Activated CD4-positive, alpha-beta T cell treated with anti-CD3 and anti-CD28 coated beads, Interleukin-2, amount 10 ng/mL, durations not matched to agents 24 days and 14 days (primary cell): ENCODE measurements at regions not wholly inside any gene's neighbourhood (a gene's known extent, or its start where the extent isn't known, plus 50 kb on each side); places are given as distances from the start of the nearest gene placed in this dataset.
"Not testable (repeated sequence)": the region's sequence is repeated elsewhere in the genome, so short reads cannot be mapped to it uniquely, and the experiment has no call there.

Experiments used
- DNase-seq: peaks from one replicate; pipeline ENCODE4 v3.0.0; 2022
- H3K27ac Mint-ChIP-seq: one replicate; pipeline ENCODE4 v1.8.0; 2022; ENCODE audit warnings: mild to moderate bottlenecking, mixed read lengths
- H3K27me3 Mint-ChIP-seq: one replicate; pipeline ENCODE4 v1.8.0; 2022; ENCODE audit warnings: mixed read lengths
- H3K36me3 Mint-ChIP-seq: one replicate; pipeline ENCODE4 v1.8.0; 2022; ENCODE audit warnings: low read depth, mild to moderate bottlenecking, mixed read lengths
- H3K4me1 Mint-ChIP-seq: one replicate; pipeline ENCODE4 v1.8.0; 2021; ENCODE audit warnings: mixed read lengths
- H3K4me3 Mint-ChIP-seq: one replicate; pipeline ENCODE4 v1.8.0; 2022; ENCODE audit warnings: mild to moderate bottlenecking, moderate library complexity, mixed read lengths
- H3K9me3 Mint-ChIP-seq: one replicate; pipeline ENCODE4 v1.8.0; 2021; ENCODE audit warnings: mixed read lengths
- intact Hi-C: fragments of 100-400 bp; cut with micrococcal nuclease; formaldehyde crosslinking; loops from one replicate; pipeline ENCODE4 v1.15.1; 2023

DNA sequence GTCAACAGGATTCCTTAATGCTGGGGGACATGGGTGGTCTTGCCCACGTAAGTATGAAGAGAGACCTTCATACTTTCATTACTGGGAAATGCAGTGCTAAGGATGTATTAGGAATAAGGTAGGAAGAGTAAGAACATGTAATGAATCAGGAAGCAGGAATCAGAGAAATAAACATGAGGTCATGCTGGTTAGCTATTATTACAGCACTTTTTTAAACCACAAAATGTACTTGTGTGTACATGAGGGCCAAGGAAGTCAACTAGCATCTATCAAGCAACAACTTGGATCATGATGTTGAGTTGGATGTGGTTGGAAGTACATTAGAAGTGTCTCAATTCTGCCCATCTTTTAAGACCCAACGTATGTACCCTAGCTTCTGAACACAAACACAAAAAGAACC, 63.5 kb upstream of the E2F3 start:
- Mint-ChIP-seq H3K36me3 (peaks cover 6% of the 10 kb centered on the region), H3K4me1 (peaks cover 25% of the 10 kb centered on the region), H3K9me3 (peaks cover 6% of the 10 kb centered on the region), H3K4me3 (no peak overlapping the region), H3K27ac (no peak overlapping the region), H3K27me3 (no peaks in the 10 kb centered on the region)
- no peak for DNase-seq
- intact Hi-C loops: no loop called here

DNA sequence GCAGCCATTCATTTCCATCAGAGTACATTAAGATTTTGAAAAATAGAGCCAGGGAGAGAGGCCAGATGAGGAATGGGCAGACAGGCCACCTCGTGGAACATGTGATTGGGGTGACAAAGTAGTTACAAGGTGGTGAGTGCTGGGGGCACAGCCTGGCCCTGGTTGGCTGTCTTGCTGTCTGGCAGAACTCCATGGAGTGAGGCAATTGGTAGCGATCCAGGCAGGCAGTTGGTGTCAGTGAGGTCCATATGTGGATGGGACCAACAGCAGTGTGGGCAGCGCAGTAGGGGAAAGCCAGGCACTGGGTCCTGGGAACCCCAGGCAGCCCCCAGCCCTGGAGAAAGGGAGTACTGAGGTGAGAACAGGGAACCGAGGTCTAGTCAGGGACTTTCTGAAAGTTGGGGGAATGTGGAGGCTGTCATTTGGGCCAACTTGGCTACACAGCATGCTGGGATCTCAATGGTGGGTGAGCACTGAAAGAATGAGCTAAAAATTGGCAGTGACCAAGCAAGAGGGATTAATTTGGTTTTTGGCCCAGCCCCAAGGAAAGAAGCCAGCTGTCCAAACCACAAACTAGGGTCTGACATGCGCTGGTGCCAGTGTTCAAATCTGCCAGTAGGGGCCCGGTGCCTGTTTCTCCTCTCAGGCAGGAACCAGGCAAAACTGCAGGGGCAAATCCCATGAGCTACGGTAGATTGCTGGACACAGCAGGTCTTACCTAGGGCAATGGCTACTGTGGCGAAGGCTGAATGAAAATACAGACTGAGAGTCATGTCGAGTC, 61.4 kb upstream of the E2F3 start:
- Mint-ChIP-seq H3K4me3 (no peak overlapping the region), H3K4me1 (peaks cover 22% of the 10 kb centered on the region), H3K9me3 (peaks cover 3% of the 10 kb centered on the region), H3K36me3 (peaks cover under 1% of the 10 kb centered on the region), H3K27me3 (no peaks in the 10 kb centered on the region), H3K27ac (no peak overlapping the region)
- intact Hi-C loops: no loop called here
- no peak for DNase-seq

DNA sequence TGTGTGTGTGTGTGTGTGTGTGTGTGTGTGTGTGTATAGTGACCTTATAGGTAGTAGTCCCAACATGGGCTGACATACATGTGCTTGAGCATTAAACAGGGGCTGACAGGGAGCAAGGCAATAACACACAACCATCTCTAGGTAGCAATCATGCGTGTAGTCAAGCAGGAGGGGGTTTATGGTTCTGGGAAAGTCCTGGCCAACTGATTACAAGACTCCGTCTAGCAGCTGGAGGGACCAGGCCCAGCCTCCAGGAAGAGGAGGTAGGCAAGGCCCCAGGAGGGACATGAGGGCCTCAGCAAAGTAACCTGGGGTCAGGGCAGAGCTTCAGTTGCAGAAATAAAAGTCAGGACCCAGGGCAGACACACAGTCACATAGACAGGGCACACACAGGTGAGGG, 60.6 kb upstream of the E2F3 start:
- intact Hi-C loops: no loop called here
- no peaks in the 10 kb centered on the region for H3K36me3 Mint-ChIP-seq
- peaks cover 14% of the 10 kb centered on the region for H3K4me1 Mint-ChIP-seq
- no peaks in the 10 kb centered on the region for H3K27me3 Mint-ChIP-seq
- H3K9me3 Mint-ChIP-seq: peaks cover 5% of the 10 kb centered on the region
- H3K27ac Mint-ChIP-seq: no peak overlapping the region
- no peak overlapping the region for H3K4me3 Mint-ChIP-seq
- no peak for DNase-seq

DNA sequence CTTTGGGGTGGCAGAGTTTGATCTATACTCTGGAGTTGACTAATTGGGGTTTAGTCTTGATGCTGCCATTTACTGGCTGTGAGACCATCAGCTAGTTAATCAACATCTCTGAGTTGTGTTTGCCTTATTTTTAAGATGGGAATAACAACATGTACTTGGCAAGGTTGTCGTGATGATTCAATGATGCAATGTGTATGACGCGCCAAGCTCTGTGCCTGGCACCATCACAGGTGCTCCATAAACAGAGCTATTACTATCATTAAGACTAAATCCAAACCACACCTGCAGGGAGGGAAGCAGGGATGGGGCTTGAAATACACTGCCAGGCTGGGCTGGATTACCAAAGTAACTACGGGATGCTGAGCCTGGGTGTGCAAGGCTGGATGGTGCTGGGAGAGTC, 60.1 kb upstream of the E2F3 start:
- no peaks in the 10 kb centered on the region for H3K27me3 Mint-ChIP-seq
- intact Hi-C loops: no loop called here
- H3K9me3 Mint-ChIP-seq: peaks cover 5% of the 10 kb centered on the region
- H3K4me3 Mint-ChIP-seq: no peak overlapping the region
- H3K4me1 Mint-ChIP-seq: peaks cover 11% of the 10 kb centered on the region
- no peak overlapping the region for H3K27ac Mint-ChIP-seq
- no peak for DNase-seq
- no peaks in the 10 kb centered on the region for H3K36me3 Mint-ChIP-seq

DNA sequence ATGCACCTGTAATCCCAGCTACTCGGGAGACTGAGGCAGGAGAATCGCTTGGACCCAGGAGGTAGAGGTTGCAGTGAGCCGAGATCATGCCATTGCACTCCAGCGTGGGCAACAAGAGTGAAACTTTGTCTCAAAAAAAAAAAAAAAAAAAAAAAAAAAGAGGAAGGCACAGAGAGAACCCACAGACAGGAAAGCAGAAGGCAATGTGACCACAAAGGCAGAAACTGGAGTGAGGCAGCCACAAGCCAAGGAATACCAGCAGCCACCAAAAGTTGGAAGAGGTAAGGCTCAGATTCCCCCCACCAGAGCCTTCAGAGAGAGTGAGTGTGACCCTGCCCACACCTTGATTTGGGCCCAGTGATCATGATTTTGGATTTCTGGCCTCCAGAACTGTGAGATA, 54.7 kb upstream of the E2F3 start:
- H3K36me3 Mint-ChIP-seq, intact Hi-C loops, H3K27ac Mint-ChIP-seq, H3K27me3 Mint-ChIP-seq, DNase-seq, H3K4me3 Mint-ChIP-seq, H3K9me3 Mint-ChIP-seq: not testable (repeated sequence)
- H3K4me1 Mint-ChIP-seq: peaks cover 14% of the 10 kb centered on the region

DNA sequence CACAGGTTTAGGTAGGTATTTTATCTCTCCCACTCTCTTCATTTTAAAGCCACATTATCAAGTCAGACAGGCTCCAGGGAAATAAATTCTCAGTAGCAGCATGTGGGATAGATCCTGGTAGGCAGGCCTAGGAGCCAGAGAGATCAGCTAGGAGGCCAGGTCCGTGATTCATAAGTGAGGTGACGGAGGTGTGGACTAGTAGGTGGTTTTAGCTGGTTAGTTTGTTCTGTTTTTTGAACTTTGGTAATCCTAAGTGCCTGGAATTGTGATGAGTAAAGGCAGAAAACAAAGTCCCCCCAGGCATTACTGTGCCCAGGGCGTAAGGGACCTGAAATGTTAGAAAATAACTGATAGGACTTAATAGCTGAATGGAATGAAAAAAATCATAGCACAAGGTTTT, 53.6 kb upstream of the E2F3 start:
- no peak for DNase-seq
- no peak overlapping the region for H3K4me3 Mint-ChIP-seq
- H3K36me3 Mint-ChIP-seq: peaks cover 3% of the 10 kb centered on the region
- H3K4me1 Mint-ChIP-seq: peaks cover 14% of the 10 kb centered on the region
- no peak overlapping the region for H3K27ac Mint-ChIP-seq
- H3K9me3 Mint-ChIP-seq: peaks cover 11% of the 10 kb centered on the region
- no peaks in the 10 kb centered on the region for H3K27me3 Mint-ChIP-seq
- intact Hi-C loops: no loop called here

DNA sequence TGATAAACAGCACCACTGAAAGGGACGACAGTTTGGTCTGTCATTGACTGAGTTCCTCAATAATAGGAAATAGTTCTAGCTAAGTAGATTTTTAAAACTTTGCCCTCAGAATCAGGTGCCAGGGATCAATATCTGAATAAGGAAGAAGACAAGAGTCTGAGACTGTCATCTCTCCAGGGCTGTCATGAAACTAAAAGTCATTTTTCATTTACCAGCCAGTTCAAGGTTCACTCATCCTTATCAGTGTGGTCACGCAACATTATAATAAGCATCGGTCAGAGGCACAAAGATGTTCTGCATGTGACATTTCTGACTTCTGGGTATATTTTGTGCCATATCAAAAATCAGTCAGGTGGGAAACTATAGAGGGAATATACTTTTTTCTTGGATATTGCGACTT, 52.5 kb upstream of the E2F3 start:
- no peak overlapping the region for H3K27ac Mint-ChIP-seq
- no peak for DNase-seq
- no peaks in the 10 kb centered on the region for H3K27me3 Mint-ChIP-seq
- H3K36me3 Mint-ChIP-seq: peaks cover 8% of the 10 kb centered on the region
- peaks cover 14% of the 10 kb centered on the region for H3K9me3 Mint-ChIP-seq
- intact Hi-C loops: no loop called here
- peaks cover 15% of the 10 kb centered on the region for H3K4me1 Mint-ChIP-seq
- no peak overlapping the region for H3K4me3 Mint-ChIP-seq

DNA sequence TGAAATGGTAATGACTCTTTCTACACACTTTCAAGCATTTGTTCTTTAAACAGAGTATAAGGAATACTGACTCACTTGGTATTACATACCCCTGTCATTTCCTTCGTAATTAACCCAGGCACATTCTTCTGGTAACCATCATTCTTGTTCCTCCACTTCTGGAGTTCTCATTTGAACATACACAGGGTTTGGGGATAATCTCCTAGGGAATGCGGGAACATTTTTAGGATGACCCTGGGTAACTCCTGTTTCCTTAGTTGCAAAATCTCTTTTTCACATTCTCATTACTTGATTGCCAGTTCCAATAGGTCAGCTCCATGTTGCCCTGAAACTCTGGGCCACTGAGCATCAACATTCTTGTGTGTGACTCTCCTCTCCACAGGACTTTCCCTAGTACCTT, 51.5 kb upstream of the E2F3 start:
- Mint-ChIP-seq H3K4me1 (peaks cover 15% of the 10 kb centered on the region), H3K27me3 (no peaks in the 10 kb centered on the region), H3K9me3 (peaks cover 14% of the 10 kb centered on the region), H3K27ac (no peak overlapping the region), H3K36me3 (peaks cover 8% of the 10 kb centered on the region), H3K4me3 (no peak overlapping the region)
- intact Hi-C loops: no loop called here
- no peak for DNase-seq

DNA sequence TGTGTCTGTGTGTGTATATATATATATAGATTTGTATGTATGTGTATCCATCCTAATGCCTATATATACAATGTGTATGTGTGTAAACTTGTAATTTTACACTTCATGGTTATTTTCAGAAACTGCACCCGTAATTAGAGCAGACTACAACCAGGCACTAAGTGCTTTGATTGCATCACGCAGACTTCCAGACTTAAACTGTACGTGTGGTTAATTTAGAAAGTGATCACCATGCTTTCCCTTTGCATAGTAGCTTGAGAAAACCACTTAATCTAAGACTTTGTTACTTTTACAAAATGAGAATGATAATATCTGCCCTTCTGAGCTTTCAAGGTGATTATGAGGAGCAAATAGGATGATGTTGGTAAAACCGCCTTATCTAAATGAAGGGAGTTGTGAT, 50.1 kb upstream of the E2F3 start:
- intact Hi-C loops: no loop called here
- Mint-ChIP-seq H3K4me3 (no peak overlapping the region), H3K27me3 (no peaks in the 10 kb centered on the region), H3K36me3 (peaks cover 8% of the 10 kb centered on the region), H3K4me1 (peaks cover 15% of the 10 kb centered on the region), H3K9me3 (peaks cover 18% of the 10 kb centered on the region), H3K27ac (no peak overlapping the region)
- no peak for DNase-seq
